ENCODE measurements at regions not wholly inside any gene's neighbourhood (a gene's known extent, or its start where the extent isn't known, plus 50 kb on each side); places are given as distances from the start of the nearest gene placed in this dataset.
A peak's percentile ranks its signal among the peaks of the same experiment; 100 is the strongest.

DNA sequence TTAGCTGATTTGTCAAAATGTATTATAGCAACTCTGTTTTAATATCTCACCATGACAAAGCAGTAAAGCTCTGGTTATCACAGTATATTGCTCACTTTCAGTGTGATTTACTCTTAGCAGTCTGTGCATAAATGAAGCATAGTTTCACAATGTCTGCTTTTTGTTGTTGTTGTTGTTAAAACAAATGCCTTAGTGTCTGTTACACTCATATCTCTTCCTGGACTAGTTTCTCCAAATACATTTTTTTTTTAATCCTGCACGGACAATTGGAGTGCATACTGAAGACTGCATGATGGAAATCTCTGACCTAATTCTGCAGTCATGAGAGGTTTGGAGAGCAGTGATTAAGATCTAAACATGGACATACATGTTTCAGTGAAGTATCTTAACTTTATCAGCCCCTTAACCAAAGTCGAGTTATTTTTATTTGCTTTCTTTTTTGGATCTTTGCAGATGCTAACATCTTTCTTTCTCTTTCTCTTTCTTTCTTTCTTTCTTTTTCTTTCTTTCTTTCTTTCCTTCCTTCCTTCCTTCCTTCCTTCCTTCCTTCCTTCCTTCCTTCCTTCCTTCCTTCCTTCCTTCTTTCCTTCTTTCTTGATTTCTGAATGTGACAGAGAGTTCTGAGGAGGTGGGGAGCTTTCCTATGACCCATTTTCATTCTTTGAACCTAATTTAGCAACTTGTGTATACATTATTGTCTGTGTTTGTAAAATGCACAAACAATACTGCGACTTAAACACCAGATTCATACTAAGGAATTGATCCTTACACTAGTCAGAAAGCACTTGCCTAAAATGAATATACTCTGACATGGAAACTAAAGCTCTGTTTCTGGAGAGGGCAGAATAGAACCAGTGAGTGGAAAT lies 161.5 kb upstream of the AGR3 start:
- H3K4me2 ChIP-seq (ENCODE audit: control insufficient read depth, extremely low read depth, insufficient read depth, low read depth, low read length): peak overlapping the region; percentile 1
- TF ChIP-seq EZH2 (IDR thresholded peaks at IDR 0.05; ENCODE audit: low read length): no peak
- TF ChIP-seq, protein P1, sequence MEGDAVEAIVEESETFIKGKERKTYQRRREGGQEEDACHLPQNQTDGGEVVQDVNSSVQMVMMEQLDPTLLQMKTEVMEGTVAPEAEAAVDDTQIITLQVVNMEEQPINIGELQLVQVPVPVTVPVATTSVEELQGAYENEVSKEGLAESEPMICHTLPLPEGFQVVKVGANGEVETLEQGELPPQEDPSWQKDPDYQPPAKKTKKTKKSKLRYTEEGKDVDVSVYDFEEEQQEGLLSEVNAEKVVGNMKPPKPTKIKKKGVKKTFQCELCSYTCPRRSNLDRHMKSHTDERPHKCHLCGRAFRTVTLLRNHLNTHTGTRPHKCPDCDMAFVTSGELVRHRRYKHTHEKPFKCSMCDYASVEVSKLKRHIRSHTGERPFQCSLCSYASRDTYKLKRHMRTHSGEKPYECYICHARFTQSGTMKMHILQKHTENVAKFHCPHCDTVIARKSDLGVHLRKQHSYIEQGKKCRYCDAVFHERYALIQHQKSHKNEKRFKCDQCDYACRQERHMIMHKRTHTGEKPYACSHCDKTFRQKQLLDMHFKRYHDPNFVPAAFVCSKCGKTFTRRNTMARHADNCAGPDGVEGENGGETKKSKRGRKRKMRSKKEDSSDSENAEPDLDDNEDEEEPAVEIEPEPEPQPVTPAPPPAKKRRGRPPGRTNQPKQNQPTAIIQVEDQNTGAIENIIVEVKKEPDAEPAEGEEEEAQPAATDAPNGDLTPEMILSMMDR (optimal IDR thresholded peaks at IDR 0.05 in 1 of 3, IDR thresholded peaks at IDR 0.05 in 1 of 3, conservative IDR thresholded peaks at IDR 0.05 in 1 of 3; ENCODE audit: extremely low read depth in 1 of 3, insufficient read depth in 2 of 3, low read length in 3 of 3): no peak
- H3K79me2 ChIP-seq (ENCODE audit: control insufficient read depth, insufficient read depth, low read length): no peaks in the 10 kb centered on the region
- FAIRE-seq (peak; percentile 51), DNase-seq (ENCODE audit: low read depth, low spot score) (no peak)
- H4K20me1 ChIP-seq (ENCODE audit: control insufficient read depth, extremely low read depth, insufficient read depth, low read length): no peaks in the 10 kb centered on the region
- no peak overlapping the region for H3K27ac ChIP-seq (ENCODE audit: control insufficient read depth, insufficient read depth, low read length)
- peaks cover 21% of the 10 kb centered on the region for H3K4me1 ChIP-seq (ENCODE audit: control insufficient read depth, extremely low read depth, insufficient read depth, low read length)
- H3K9me3 ChIP-seq (ENCODE audit: control insufficient read depth, low read depth, low read length): no peaks in the 10 kb centered on the region
- no peaks in the 10 kb centered on the region for H3K27me3 ChIP-seq (ENCODE audit: control insufficient read depth, extremely low read depth, insufficient read depth, low read length)
- dilution Hi-C loops (cut with MboI; ENCODE audit: extremely low pct_ligation_motif_present, low sequenced_read_pairs): no loop called here
- no peak overlapping the region for H3K4me3 ChIP-seq (ENCODE audit: control insufficient read depth in 2 of 3, extremely low read depth in 1 of 3, insufficient read depth in 2 of 3, low read depth in 1 of 3, low read length in 3 of 3)
- H3K9ac ChIP-seq (ENCODE audit: control insufficient read depth, extremely low read depth, insufficient read depth, low read length): no peak overlapping the region
- H3K36me3 ChIP-seq (ENCODE audit: control insufficient read depth in 2 of 2, extremely low read depth in 1 of 2, insufficient read depth in 2 of 2, low read length in 2 of 2): no peaks in the 10 kb centered on the region
- no peak overlapping the region for H2AFZ ChIP-seq (ENCODE audit: control insufficient read depth, low read length)
- H3K9me1 ChIP-seq (ENCODE audit: control insufficient read depth, extremely low read depth, insufficient read depth, low read length): no peaks in the 10 kb centered on the region

DNA sequence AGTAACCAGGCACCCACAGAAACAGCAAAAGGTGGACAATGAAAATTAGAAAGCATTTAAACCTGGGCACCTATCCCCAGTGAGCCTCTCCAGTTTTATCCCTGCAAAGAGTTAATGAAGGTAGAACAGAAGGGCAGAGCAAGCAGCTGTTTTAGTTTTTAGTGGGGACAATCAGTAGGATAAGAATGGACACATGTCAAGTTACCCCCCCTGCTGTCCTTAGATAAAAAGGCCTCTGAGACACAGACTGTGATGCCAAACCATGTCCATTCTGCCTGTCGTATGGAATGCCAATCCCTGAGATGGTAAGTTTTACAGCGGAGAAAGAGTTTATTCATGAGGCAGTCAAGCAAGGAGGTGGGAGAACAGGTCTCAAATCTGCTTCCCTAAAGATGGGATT lies 162.6 kb upstream of the AGR3 start:
- Histone ChIP-seq H3K27me3 (ENCODE audit: control insufficient read depth, extremely low read depth, insufficient read depth, low read length) (no peaks in the 10 kb centered on the region), H3K9ac (ENCODE audit: control insufficient read depth, extremely low read depth, insufficient read depth, low read length) (no peak overlapping the region), H3K79me2 (ENCODE audit: control insufficient read depth, insufficient read depth, low read length) (no peaks in the 10 kb centered on the region), H3K36me3 (ENCODE audit: control insufficient read depth in 2 of 2, extremely low read depth in 1 of 2, insufficient read depth in 2 of 2, low read length in 2 of 2) (no peaks in the 10 kb centered on the region), H3K4me2 (ENCODE audit: control insufficient read depth, extremely low read depth, insufficient read depth, low read depth, low read length) (no peak overlapping the region), H3K9me3 (ENCODE audit: control insufficient read depth, low read depth, low read length) (no peaks in the 10 kb centered on the region), H3K4me1 (ENCODE audit: control insufficient read depth, extremely low read depth, insufficient read depth, low read length) (peaks cover 21% of the 10 kb centered on the region), H3K27ac (ENCODE audit: control insufficient read depth, insufficient read depth, low read length) (no peak overlapping the region), H2AFZ (ENCODE audit: control insufficient read depth, low read length) (no peak overlapping the region), H3K4me3 (ENCODE audit: control insufficient read depth in 2 of 3, extremely low read depth in 1 of 3, insufficient read depth in 2 of 3, low read depth in 1 of 3, low read length in 3 of 3) (no peak overlapping the region), H3K9me1 (ENCODE audit: control insufficient read depth, extremely low read depth, insufficient read depth, low read length) (no peaks in the 10 kb centered on the region), H4K20me1 (ENCODE audit: control insufficient read depth, extremely low read depth, insufficient read depth, low read length) (no peaks in the 10 kb centered on the region)
- dilution Hi-C loops (cut with MboI; ENCODE audit: extremely low pct_ligation_motif_present, low sequenced_read_pairs): no loop called here
- DNase-seq (ENCODE audit: low read depth, low spot score) (no peak), FAIRE-seq (no peak)
- TF ChIP-seq, protein P1 (optimal IDR thresholded peaks at IDR 0.05 in 1 of 3, IDR thresholded peaks at IDR 0.05 in 1 of 3, conservative IDR thresholded peaks at IDR 0.05 in 1 of 3; ENCODE audit: extremely low read depth in 1 of 3, insufficient read depth in 2 of 3, low read length in 3 of 3): no peak
- TF ChIP-seq EZH2 (IDR thresholded peaks at IDR 0.05; ENCODE audit: low read length): no peak

Measured in keratinocyte (primary cell).